H1 (cell line): ENCODE measurements at regions not wholly inside any gene's neighbourhood (a gene's known extent, or its start where the extent isn't known, plus 50 kb on each side); places are given as distances from the start of the nearest gene placed in this dataset.

ENCODE experiments used
- CHD7 ChIP-seq: fragments of 300-600 bp; sonication (generic); IDR thresholded peaks from 2 replicates; pipeline ENCODE4 v1.7.1; 2012; ENCODE audit warnings: low read length, moderate library complexity, mild to moderate bottlenecking, inconsistent platforms; ENCODE audit not compliant: insufficient replicate concordance
- EZH2 ChIP-seq: fragments of 200-600 bp; sonication (generic); IDR thresholded peaks from 2 replicates; pipeline ENCODE4 v1.7.1; 2012; ENCODE audit warnings: low read depth, mild to moderate bottlenecking, moderate library complexity, low read length, inconsistent platforms; ENCODE audit not compliant: severe bottlenecking

GRCh38 chr16:61150351-61150750, 885.9 kb downstream of the CDH8 start (continued):
- TF ChIP-seq CHD7 (no peak), EZH2 (no peak)
